ENCODE measurements at regions not wholly inside any gene's neighbourhood (a gene's known extent, or its start where the extent isn't known, plus 50 kb on each side); places are given as distances from the start of the nearest gene placed in this dataset.

DNA sequence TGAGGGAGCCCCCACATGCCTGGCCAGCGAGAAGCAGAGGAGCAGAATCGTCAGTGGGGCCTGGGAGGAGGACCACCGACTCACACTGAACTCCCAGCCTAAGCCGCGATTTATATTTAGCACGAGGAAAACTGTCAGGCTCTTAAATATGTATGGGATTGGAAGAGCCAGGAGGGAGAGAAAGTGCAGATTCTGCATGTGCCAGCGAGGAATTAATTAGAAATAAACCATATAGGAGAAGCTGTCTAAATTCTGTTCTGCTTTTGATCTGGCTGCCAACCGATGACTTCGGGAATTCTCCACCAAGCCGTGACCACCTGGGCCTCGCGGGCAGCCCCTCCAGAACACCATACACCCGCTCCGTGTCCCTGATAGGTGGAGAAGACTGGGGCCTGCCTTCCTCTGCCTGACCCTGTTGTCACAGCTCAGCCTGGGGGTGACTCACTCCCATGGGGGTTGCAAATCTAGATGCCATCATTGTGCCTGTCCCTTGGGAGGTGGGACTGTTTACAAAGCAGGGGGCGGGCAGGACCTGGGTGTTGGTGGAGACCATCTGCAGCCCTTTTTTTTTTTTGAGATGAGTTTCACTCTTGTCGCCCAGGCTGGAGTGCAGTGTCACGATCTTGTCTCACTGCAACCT, 91.1 kb upstream of the PMEPA1 start:
- no peaks in the 10 kb centered on the region for H3K9me3 ChIP-seq
- TF ChIP-seq, protein P1, sequence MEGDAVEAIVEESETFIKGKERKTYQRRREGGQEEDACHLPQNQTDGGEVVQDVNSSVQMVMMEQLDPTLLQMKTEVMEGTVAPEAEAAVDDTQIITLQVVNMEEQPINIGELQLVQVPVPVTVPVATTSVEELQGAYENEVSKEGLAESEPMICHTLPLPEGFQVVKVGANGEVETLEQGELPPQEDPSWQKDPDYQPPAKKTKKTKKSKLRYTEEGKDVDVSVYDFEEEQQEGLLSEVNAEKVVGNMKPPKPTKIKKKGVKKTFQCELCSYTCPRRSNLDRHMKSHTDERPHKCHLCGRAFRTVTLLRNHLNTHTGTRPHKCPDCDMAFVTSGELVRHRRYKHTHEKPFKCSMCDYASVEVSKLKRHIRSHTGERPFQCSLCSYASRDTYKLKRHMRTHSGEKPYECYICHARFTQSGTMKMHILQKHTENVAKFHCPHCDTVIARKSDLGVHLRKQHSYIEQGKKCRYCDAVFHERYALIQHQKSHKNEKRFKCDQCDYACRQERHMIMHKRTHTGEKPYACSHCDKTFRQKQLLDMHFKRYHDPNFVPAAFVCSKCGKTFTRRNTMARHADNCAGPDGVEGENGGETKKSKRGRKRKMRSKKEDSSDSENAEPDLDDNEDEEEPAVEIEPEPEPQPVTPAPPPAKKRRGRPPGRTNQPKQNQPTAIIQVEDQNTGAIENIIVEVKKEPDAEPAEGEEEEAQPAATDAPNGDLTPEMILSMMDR (IDR thresholded peaks at IDR 0.05), result no peak
- DNase-seq (no peak), ATAC-seq (no peak)
- no peak overlapping the region for H3K4me3 ChIP-seq
- no peaks in the 10 kb centered on the region for H3K36me3 ChIP-seq (ENCODE audit: insufficient read depth in 1 of 2, low read depth in 1 of 2)
- intact Hi-C loops (cut with DNase I), result no loop called here
- WGBS, 3 donors, result 85 to 90% (median 89%) methylated on average over 17 of the region's 17 CpGs
- no peak overlapping the region for H3K27ac ChIP-seq
- H3K4me1 ChIP-seq, result no peaks in the 10 kb centered on the region
- peaks cover 0 to 2% (median 0%) of the 10 kb centered on the region in 3 donors for H3K27me3 ChIP-seq (ENCODE audit: insufficient read depth in 3 of 3, low read length in 2 of 3)

DNA sequence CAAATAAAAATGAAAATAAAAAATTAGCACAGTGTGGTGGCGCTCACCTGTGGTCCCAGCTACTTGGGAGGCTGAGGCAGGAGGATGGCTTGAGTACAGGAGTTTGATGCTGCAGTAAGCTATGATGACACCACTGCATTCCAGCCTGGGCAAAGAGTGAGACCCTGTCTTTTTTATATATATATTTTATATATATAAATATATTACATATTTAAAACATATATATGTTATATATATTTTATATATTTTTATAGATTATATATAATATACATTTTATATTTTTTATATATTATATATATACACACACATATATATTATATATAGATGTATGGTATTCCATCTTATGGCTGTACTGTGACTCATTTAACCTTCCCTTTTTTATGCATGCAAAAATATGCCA, 87.6 kb upstream of the PMEPA1 start:
- WGBS, 3 donors, result 96 to 100% (median 100%) methylated on average over 1 of the region's 1 CpG

DNA sequence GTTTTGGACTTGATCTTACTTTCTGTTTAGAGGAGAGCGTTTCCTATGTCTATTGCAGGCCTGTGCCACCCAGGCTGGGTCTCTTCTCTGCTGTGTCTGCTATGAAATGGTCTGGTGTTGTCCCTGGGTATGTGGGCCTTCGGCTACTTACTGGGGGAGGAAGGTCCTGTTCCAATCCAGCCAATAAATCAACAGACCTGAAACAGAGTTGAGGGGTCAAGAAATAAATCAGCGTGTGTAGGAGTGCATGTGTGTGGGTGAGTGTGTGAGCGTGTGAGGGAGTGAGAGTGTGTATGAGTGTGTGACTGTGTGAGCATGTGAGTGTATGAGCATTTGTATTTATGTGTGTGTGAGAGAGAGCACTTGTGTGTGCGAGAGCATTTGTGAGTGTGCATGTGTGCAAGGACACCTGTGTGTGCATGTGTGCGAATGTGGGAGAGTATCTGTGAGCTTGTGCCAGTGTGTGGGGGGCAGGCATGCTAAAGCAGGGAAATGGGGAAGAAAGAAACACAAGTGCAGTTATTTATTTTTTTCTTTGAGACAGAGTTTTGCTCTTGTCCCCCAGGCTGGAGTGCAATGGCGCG, 86.3 kb upstream of the PMEPA1 start:
- no peak for ATAC-seq
- H3K9me3 ChIP-seq, result no peaks in the 10 kb centered on the region
- no peak overlapping the region for H3K27ac ChIP-seq
- no peak overlapping the region for H3K4me3 ChIP-seq
- intact Hi-C loops (cut with DNase I), result no loop called here
- DNase-seq, result peak in 1 of 2 donors; percentile 16
- TF ChIP-seq, protein P1 (IDR thresholded peaks at IDR 0.05), result no peak
- H3K4me1 ChIP-seq, result no peaks in the 10 kb centered on the region
- H3K27me3 ChIP-seq (ENCODE audit: insufficient read depth in 3 of 3, low read length in 2 of 3), result peaks cover 0 to 2% (median 0%) of the 10 kb centered on the region in 3 donors
- H3K36me3 ChIP-seq (ENCODE audit: insufficient read depth in 1 of 2, low read depth in 1 of 2), result no peaks in the 10 kb centered on the region
- 84 to 87% (median 84%) methylated on average over 8 of the region's 8 CpGs for WGBS, 3 donors

More for the DNA sequence above, 87.6 kb upstream of the PMEPA1 start:
- Histone ChIP-seq H3K4me3 (no peak overlapping the region), H3K27ac (no peak overlapping the region), H3K36me3 (ENCODE audit: insufficient read depth in 1 of 2, low read depth in 1 of 2) (no peaks in the 10 kb centered on the region), H3K4me1 (no peaks in the 10 kb centered on the region), H3K9me3 (no peaks in the 10 kb centered on the region), H3K27me3 (ENCODE audit: insufficient read depth in 3 of 3, low read length in 2 of 3) (peaks cover 0 to 2% (median 0%) of the 10 kb centered on the region in 3 donors)
- TF ChIP-seq, protein P1 (IDR thresholded peaks at IDR 0.05), result no peak
- ATAC-seq (no peak), DNase-seq (no peak)
- intact Hi-C loops (cut with DNase I), result no loop called here

DNA sequence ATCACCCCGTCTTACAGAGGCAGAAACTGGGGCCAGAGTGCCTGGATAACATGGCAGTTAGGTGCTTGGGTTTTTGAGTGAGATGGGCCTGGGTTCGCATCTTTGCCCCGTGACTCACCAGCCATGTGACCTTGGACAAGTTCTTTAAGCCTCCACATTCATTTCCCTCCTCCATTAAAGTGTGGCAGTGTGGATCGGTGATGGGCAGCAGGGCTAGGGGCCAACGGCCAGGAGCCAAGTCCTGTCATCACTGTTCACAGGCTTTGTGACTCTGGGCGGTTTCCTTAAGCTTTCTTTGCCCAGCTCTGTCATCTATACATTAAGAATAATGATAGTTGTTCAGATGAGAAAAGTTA, 85.5 kb upstream of the PMEPA1 start:
- intact Hi-C loops (cut with DNase I), result no loop called here
- H3K9me3 ChIP-seq, result no peaks in the 10 kb centered on the region
- H3K4me1 ChIP-seq, result no peaks in the 10 kb centered on the region
- no peaks in the 10 kb centered on the region for H3K36me3 ChIP-seq (ENCODE audit: insufficient read depth in 1 of 2, low read depth in 1 of 2)
- peaks cover 0 to 2% (median 0%) of the 10 kb centered on the region in 3 donors for H3K27me3 ChIP-seq (ENCODE audit: insufficient read depth in 3 of 3, low read length in 2 of 3)
- 65 to 76% (median 73%) methylated on average over 6 of the region's 6 CpGs for WGBS, 3 donors
- ATAC-seq (no peak), DNase-seq (peak in 1 of 2 donors; percentile 16)
- TF ChIP-seq, protein P1 (IDR thresholded peaks at IDR 0.05), result no peak
- H3K27ac ChIP-seq, result no peak overlapping the region
- no peak overlapping the region for H3K4me3 ChIP-seq

All from psoas muscle (tissue), 7 donors.